ENCODE measurements at regions not wholly inside any gene's neighbourhood (a gene's known extent, or its start where the extent isn't known, plus 50 kb on each side); places are given as distances from the start of the nearest gene placed in this dataset.

DNA sequence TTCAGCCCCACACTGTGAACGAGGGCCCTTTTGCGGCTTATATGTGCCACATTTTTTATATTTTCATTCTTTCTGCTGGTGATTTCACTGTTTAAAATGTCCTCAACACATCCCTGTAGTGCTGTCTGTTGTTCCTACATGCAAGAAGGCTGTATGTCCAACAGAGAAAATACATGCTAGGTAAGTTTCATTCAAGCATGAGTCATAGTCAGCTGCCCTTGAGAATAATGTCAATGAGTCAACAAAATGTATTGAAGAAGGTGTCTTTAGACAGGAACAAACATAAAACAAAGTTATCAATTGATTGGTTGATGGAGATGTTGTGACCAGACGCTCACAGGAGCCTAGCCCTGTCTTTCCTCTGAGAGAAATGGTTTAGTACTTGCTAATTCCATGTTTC, 553.4 kb downstream of the PLPP3 start:
- no peak overlapping the region for H4K8ac ChIP-seq (ENCODE audit: low read length)
- H3K4ac ChIP-seq (ENCODE audit: low read depth in 1 of 2, low read length in 2 of 2): no peak overlapping the region
- no peak overlapping the region for H2AFZ ChIP-seq (ENCODE audit: low read depth, low read length)
- no peak overlapping the region for H3K18ac ChIP-seq (ENCODE audit: low read depth in 1 of 2, low read length in 2 of 2)
- no peak overlapping the region for H3K14ac ChIP-seq (ENCODE audit: low read length in 2 of 2)
- H3K9me3 ChIP-seq (ENCODE audit: control insufficient read depth, low read length): no peaks in the 10 kb centered on the region
- DNase-seq: peak; percentile 6
- H3K23ac ChIP-seq (ENCODE audit: low read length in 2 of 2): no peak overlapping the region
- 90% methylated on average over 3 of the region's 3 CpGs for WGBS
- no peak overlapping the region for H3K4me2 ChIP-seq (ENCODE audit: low read length, poor library complexity, severe bottlenecking)
- no peak overlapping the region for H3K27ac ChIP-seq (ENCODE audit: low read length, poor library complexity, severe bottlenecking)
- no peak overlapping the region for H2BK5ac ChIP-seq (ENCODE audit: low read depth, low read length, poor library complexity, severe bottlenecking)
- H3K4me1 ChIP-seq (ENCODE audit: control insufficient read depth, insufficient read depth, low read depth, low read length): no peaks in the 10 kb centered on the region
- no peaks in the 10 kb centered on the region for H3K27me3 ChIP-seq (ENCODE audit: control insufficient read depth in 1 of 2, insufficient read depth in 1 of 2, low read length in 2 of 2)
- no peak overlapping the region for H3K4me3 ChIP-seq (ENCODE audit: insufficient read depth in 1 of 2, low read depth in 1 of 2, low read length in 2 of 2)
- H3K79me1 ChIP-seq (replicated peaks; ENCODE audit: low read length, poor library complexity, severe bottlenecking): no peaks in the 10 kb centered on the region
- H2BK120ac ChIP-seq (ENCODE audit: low read depth, low read length): no peak overlapping the region
- H3K9ac ChIP-seq (ENCODE audit: low read length): no peak overlapping the region
- no peak overlapping the region for H4K91ac ChIP-seq (ENCODE audit: low read length)
- no peak overlapping the region for H2BK15ac ChIP-seq (ENCODE audit: low read depth, poor library complexity, severe bottlenecking)
- no peaks in the 10 kb centered on the region for H3K36me3 ChIP-seq (ENCODE audit: control insufficient read depth in 1 of 2, insufficient read depth in 2 of 2, low read depth in 1 of 2, low read length in 2 of 2)
- no peak overlapping the region for H2BK12ac ChIP-seq (ENCODE audit: low read length in 2 of 2)
- H2AK5ac ChIP-seq (ENCODE audit: low read length, severe bottlenecking): no peak overlapping the region

DNA sequence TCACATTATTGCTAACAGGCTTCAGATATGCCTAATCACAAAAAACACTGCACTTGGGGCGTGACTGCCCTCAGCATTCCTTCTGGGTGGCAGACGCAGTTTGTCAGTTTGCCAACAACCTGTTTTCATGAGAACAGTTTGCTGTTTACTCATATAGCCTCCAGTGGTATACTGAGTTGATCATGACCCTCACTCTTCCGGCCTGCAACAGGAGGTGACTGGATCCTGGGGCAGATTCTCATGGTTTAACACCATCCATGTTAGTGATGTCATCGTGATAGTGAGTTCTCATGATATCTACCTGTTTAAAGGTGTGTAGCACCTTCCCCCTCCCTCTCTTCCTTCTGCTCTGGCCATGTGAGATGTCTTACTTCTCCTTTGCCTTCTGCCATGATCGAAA, 555.2 kb downstream of the PLPP3 start:
- H3K18ac ChIP-seq (ENCODE audit: low read depth in 1 of 2, low read length in 2 of 2): no peak overlapping the region
- H3K4me3 ChIP-seq (ENCODE audit: insufficient read depth in 1 of 2, low read depth in 1 of 2, low read length in 2 of 2): no peak overlapping the region
- no peak overlapping the region for H2AK5ac ChIP-seq (ENCODE audit: low read length, severe bottlenecking)
- no peak overlapping the region for H3K4me2 ChIP-seq (ENCODE audit: low read length, poor library complexity, severe bottlenecking)
- no peak overlapping the region for H2BK5ac ChIP-seq (ENCODE audit: low read depth, low read length, poor library complexity, severe bottlenecking)
- DNase-seq: no peak
- no peaks in the 10 kb centered on the region for H3K4me1 ChIP-seq (ENCODE audit: control insufficient read depth, insufficient read depth, low read depth, low read length)
- no peak overlapping the region for H2BK15ac ChIP-seq (ENCODE audit: low read depth, poor library complexity, severe bottlenecking)
- no peak overlapping the region for H2BK120ac ChIP-seq (ENCODE audit: low read depth, low read length)
- H3K9me3 ChIP-seq (ENCODE audit: control insufficient read depth, low read length): no peaks in the 10 kb centered on the region
- H3K23ac ChIP-seq (ENCODE audit: low read length in 2 of 2): no peak overlapping the region
- no peaks in the 10 kb centered on the region for H3K27me3 ChIP-seq (ENCODE audit: control insufficient read depth in 1 of 2, insufficient read depth in 1 of 2, low read length in 2 of 2)
- no peak overlapping the region for H2BK12ac ChIP-seq (ENCODE audit: low read length in 2 of 2)
- H4K8ac ChIP-seq (ENCODE audit: low read length): no peak overlapping the region
- no peak overlapping the region for H3K9ac ChIP-seq (ENCODE audit: low read length)
- H4K91ac ChIP-seq (ENCODE audit: low read length): no peak overlapping the region
- no peak overlapping the region for H3K4ac ChIP-seq (ENCODE audit: low read depth in 1 of 2, low read length in 2 of 2)
- H3K14ac ChIP-seq (ENCODE audit: low read length in 2 of 2): no peak overlapping the region
- 83% methylated on average over 4 of the region's 5 CpGs for WGBS
- no peaks in the 10 kb centered on the region for H3K79me1 ChIP-seq (replicated peaks; ENCODE audit: low read length, poor library complexity, severe bottlenecking)
- H3K27ac ChIP-seq (ENCODE audit: low read length, poor library complexity, severe bottlenecking): no peak overlapping the region
- no peaks in the 10 kb centered on the region for H3K36me3 ChIP-seq (ENCODE audit: control insufficient read depth in 1 of 2, insufficient read depth in 2 of 2, low read depth in 1 of 2, low read length in 2 of 2)
- H2AFZ ChIP-seq (ENCODE audit: low read depth, low read length): no peak overlapping the region

DNA sequence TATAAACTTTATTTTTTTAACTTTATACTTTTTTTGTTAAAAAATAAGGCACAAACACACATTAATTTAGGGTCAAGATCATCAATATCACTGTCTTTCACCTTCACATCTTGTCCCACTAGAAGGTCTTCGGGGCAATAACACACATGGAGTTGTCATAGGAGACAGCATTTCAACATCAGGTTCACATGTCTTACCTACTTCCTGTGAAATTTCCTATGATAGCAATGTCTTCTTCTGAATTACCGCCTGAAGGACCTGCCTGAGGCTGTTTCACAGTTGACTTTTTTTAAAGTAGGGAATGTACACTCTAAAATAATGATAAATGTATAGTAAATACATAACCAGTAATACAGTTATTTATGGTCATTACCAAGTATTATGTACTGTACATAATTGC, 559.4 kb downstream of the PLPP3 start:
- H3K27ac ChIP-seq (ENCODE audit: low read length, poor library complexity, severe bottlenecking): no peak overlapping the region

GRCh38 chr1:56019472-56019871, 559.9 kb downstream of the PLPP3 start:
- Histone ChIP-seq H2BK12ac (ENCODE audit: low read length in 2 of 2) (no peak overlapping the region), H3K4me3 (ENCODE audit: insufficient read depth in 1 of 2, low read depth in 1 of 2, low read length in 2 of 2) (no peak overlapping the region), H2AFZ (ENCODE audit: low read depth, low read length) (no peak overlapping the region), H3K23ac (ENCODE audit: low read length in 2 of 2) (no peak overlapping the region), H3K18ac (ENCODE audit: low read depth in 1 of 2, low read length in 2 of 2) (no peak overlapping the region), H3K27ac (ENCODE audit: low read length, poor library complexity, severe bottlenecking) (no peak overlapping the region), H3K27me3 (ENCODE audit: control insufficient read depth in 1 of 2, insufficient read depth in 1 of 2, low read length in 2 of 2) (no peaks in the 10 kb centered on the region), H2BK15ac (ENCODE audit: low read depth, poor library complexity, severe bottlenecking) (no peak overlapping the region), H3K9ac (ENCODE audit: low read length) (no peak overlapping the region), H2BK120ac (ENCODE audit: low read depth, low read length) (no peak overlapping the region), H3K4me1 (ENCODE audit: control insufficient read depth, insufficient read depth, low read depth, low read length) (no peaks in the 10 kb centered on the region), H2BK5ac (ENCODE audit: low read depth, low read length, poor library complexity, severe bottlenecking) (no peak overlapping the region), H2AK5ac (ENCODE audit: low read length, severe bottlenecking) (no peak overlapping the region), H3K4ac (ENCODE audit: low read depth in 1 of 2, low read length in 2 of 2) (no peak overlapping the region), H3K36me3 (ENCODE audit: control insufficient read depth in 1 of 2, insufficient read depth in 2 of 2, low read depth in 1 of 2, low read length in 2 of 2) (no peaks in the 10 kb centered on the region), H4K8ac (ENCODE audit: low read length) (no peak overlapping the region), H3K14ac (ENCODE audit: low read length in 2 of 2) (no peak overlapping the region), H3K4me2 (ENCODE audit: low read length, poor library complexity, severe bottlenecking) (no peak overlapping the region), H4K91ac (ENCODE audit: low read length) (no peak overlapping the region), H3K9me3 (ENCODE audit: control insufficient read depth, low read length) (peaks cover 10% of the 10 kb centered on the region), H3K79me1 (replicated peaks; ENCODE audit: low read length, poor library complexity, severe bottlenecking) (no peaks in the 10 kb centered on the region)
- DNase-seq: no peak

More for the DNA sequence above, 559.4 kb downstream of the PLPP3 start:
- no peaks in the 10 kb centered on the region for H3K27me3 ChIP-seq (ENCODE audit: control insufficient read depth in 1 of 2, insufficient read depth in 1 of 2, low read length in 2 of 2)
- no peak overlapping the region for H2BK120ac ChIP-seq (ENCODE audit: low read depth, low read length)
- WGBS: 97% methylated on average over 1 of the region's 2 CpGs
- H3K4ac ChIP-seq (ENCODE audit: low read depth in 1 of 2, low read length in 2 of 2): no peak overlapping the region
- H2AFZ ChIP-seq (ENCODE audit: low read depth, low read length): no peak overlapping the region
- no peak overlapping the region for H3K4me3 ChIP-seq (ENCODE audit: insufficient read depth in 1 of 2, low read depth in 1 of 2, low read length in 2 of 2)
- H2BK12ac ChIP-seq (ENCODE audit: low read length in 2 of 2): no peak overlapping the region
- no peaks in the 10 kb centered on the region for H3K79me1 ChIP-seq (replicated peaks; ENCODE audit: low read length, poor library complexity, severe bottlenecking)
- H3K36me3 ChIP-seq (ENCODE audit: control insufficient read depth in 1 of 2, insufficient read depth in 2 of 2, low read depth in 1 of 2, low read length in 2 of 2): no peaks in the 10 kb centered on the region
- no peak overlapping the region for H3K14ac ChIP-seq (ENCODE audit: low read length in 2 of 2)
- H3K23ac ChIP-seq (ENCODE audit: low read length in 2 of 2): no peak overlapping the region
- no peak overlapping the region for H3K18ac ChIP-seq (ENCODE audit: low read depth in 1 of 2, low read length in 2 of 2)
- H3K4me2 ChIP-seq (ENCODE audit: low read length, poor library complexity, severe bottlenecking): no peak overlapping the region
- DNase-seq: no peak
- H2BK15ac ChIP-seq (ENCODE audit: low read depth, poor library complexity, severe bottlenecking): no peak overlapping the region
- H3K9ac ChIP-seq (ENCODE audit: low read length): no peak overlapping the region
- H3K4me1 ChIP-seq (ENCODE audit: control insufficient read depth, insufficient read depth, low read depth, low read length): no peaks in the 10 kb centered on the region
- H2BK5ac ChIP-seq (ENCODE audit: low read depth, low read length, poor library complexity, severe bottlenecking): no peak overlapping the region
- H4K91ac ChIP-seq (ENCODE audit: low read length): no peak overlapping the region
- peaks cover 7% of the 10 kb centered on the region for H3K9me3 ChIP-seq (ENCODE audit: control insufficient read depth, low read length)
- no peak overlapping the region for H2AK5ac ChIP-seq (ENCODE audit: low read length, severe bottlenecking)
- H4K8ac ChIP-seq (ENCODE audit: low read length): no peak overlapping the region
